Neural cell (in vitro differentiated cells): ENCODE measurements at regions not wholly inside any gene's neighbourhood (a gene's known extent, or its start where the extent isn't known, plus 50 kb on each side); places are given as distances from the start of the nearest gene placed in this dataset.

ENCODE experiments used
- H2AFZ ChIP-seq: fragments of 200-600, 300-800 bp; sonication (generic), shearing (Covaris generic); 2 replicates; pipeline ENCODE4 v1.6.0; 2014; ENCODE audit warnings: low read depth, mild to moderate bottlenecking, antibody characterized with exemption, low read length, moderate library complexity
- H3F3A ChIP-seq: fragments of 200-600 bp; shearing (Covaris generic); 2 replicates; pipeline ENCODE4 v1.6.1; 2016; ENCODE audit warnings: mild to moderate bottlenecking, moderate library complexity, mixed read lengths, antibody characterized with exemption, low read length; ENCODE audit not compliant: insufficient read depth, poor library complexity, severe bottlenecking
- H3K27ac ChIP-seq: fragments of 200-600, 300-800 bp; sonication (generic), shearing (Covaris generic); 2 replicates; pipeline ENCODE4 v1.5.1; 2014; ENCODE audit warnings: mild to moderate bottlenecking, low read length, moderate library complexity
- H3K27me3 ChIP-seq: fragments of 300-800, 200-600 bp; sonication (generic), shearing (Covaris generic); 2 replicates; pipeline ENCODE4 v1.6.0; 2014; ENCODE audit warnings: mild to moderate bottlenecking, low read depth, low read length, moderate library complexity; ENCODE audit not compliant: insufficient read depth
- H3K36me3 ChIP-seq: fragments of 300-800, 200-600 bp; sonication (generic), shearing (Covaris generic); 2 replicates; pipeline ENCODE4 v1.5.1; 2014; ENCODE audit warnings: mild to moderate bottlenecking, antibody characterized with exemption, low read length, moderate library complexity; ENCODE audit not compliant: insufficient read depth
- H3K4me2 ChIP-seq: fragments of 300-800, 200-600 bp; sonication (generic), shearing (Covaris generic); 2 replicates; pipeline ENCODE4 v1.6.0; 2014; ENCODE audit warnings: mild to moderate bottlenecking, low read length
- H3K4me3 ChIP-seq: fragments of 300-800, 200-600 bp; sonication (generic), shearing (Covaris generic); 2 replicates; pipeline ENCODE4 v1.5.1; 2014; ENCODE audit warnings: mild to moderate bottlenecking, low read length, moderate library complexity
- H3K79me2 ChIP-seq: fragments of 200-600 bp; shearing (Covaris generic); replicated peaks from 2 replicates; pipeline ENCODE4 v1.6.0; 2014; ENCODE audit warnings: mild to moderate bottlenecking, low read length, moderate library complexity; ENCODE audit not compliant: insufficient read depth
- H3K9ac ChIP-seq: fragments of 300-800, 200-600 bp; sonication (generic), shearing (Covaris generic); 2 replicates; pipeline ENCODE4 v1.6.1; 2016; ENCODE audit warnings: mild to moderate bottlenecking, low read length, mixed read lengths
- H3K9me2 ChIP-seq: fragments of 200-600 bp; shearing (Covaris generic); 2 replicates; pipeline ENCODE4 v1.6.1; 2016; ENCODE audit warnings: mild to moderate bottlenecking, low read length, mixed read lengths; ENCODE audit not compliant: insufficient read depth
- H3K9me3 ChIP-seq: fragments of 200-600, 300-800 bp; sonication (generic), shearing (Covaris generic); 2 replicates; pipeline ENCODE4 v1.6.1; 2016; ENCODE audit warnings: mild to moderate bottlenecking, mixed run types, low read length, moderate library complexity, mixed read lengths
- H4K20me1 ChIP-seq: fragments of 200-600 bp; shearing (Covaris generic); 2 replicates; pipeline ENCODE4 v1.6.1; 2016; ENCODE audit warnings: mild to moderate bottlenecking, mixed run types; ENCODE audit not compliant: insufficient read depth
- EP300 ChIP-seq: fragments of 450-650 bp; conservative IDR thresholded peaks from 2 replicates; pipeline ENCODE4 v1.6.1; 2014; ENCODE audit warnings: antibody characterized with exemption, mild to moderate bottlenecking, moderate library complexity; ENCODE audit not compliant: poor library complexity, severe bottlenecking
- EZH2 ChIP-seq: fragments of 200-600, 300-800 bp; shearing (Covaris generic), sonication (generic); IDR thresholded peaks from 2 replicates; pipeline ENCODE4 v1.6.1; 2014; ENCODE audit warnings: antibody characterized with exemption, low read length, borderline replicate concordance, mild to moderate bottlenecking; ENCODE audit not compliant: insufficient read depth, poor library complexity, severe bottlenecking
- MXI1 ChIP-seq: fragments of 450-650 bp; conservative IDR thresholded peaks from 2 replicates; pipeline ENCODE4 v1.6.1; 2014; ENCODE audit warnings: antibody characterized with exemption, mild to moderate bottlenecking; ENCODE audit not compliant: poor library complexity, severe bottlenecking
- POLR2AphosphoS5 ChIP-seq: IDR thresholded peaks from 2 replicates; pipeline ENCODE4 v1.6.1; 2012
- RAD21 ChIP-seq: fragments of 450-650 bp; conservative IDR thresholded peaks from 2 replicates; pipeline ENCODE4 v1.6.1; 2014; ENCODE audit warnings: antibody characterized with exemption, mild to moderate bottlenecking, moderate library complexity
- SMC3 ChIP-seq: fragments of 450-650 bp; conservative IDR thresholded peaks from 2 replicates; pipeline ENCODE4 v1.6.1; 2014; ENCODE audit warnings: antibody characterized with exemption, mild to moderate bottlenecking, moderate library complexity; ENCODE audit not compliant: poor library complexity
- TAF1 ChIP-seq: IDR thresholded peaks from 2 replicates; pipeline ENCODE4 v1.6.1; 2012; ENCODE audit warnings: low read depth
- TF ChIP-seq, protein P1 (sequence below): fragments of 450-650 bp; IDR thresholded peaks from 2 replicates; pipeline ENCODE4 v1.5.1; 2014; ENCODE audit warnings: antibody characterized with exemption, mild to moderate bottlenecking, moderate library complexity; ENCODE audit not compliant: poor library complexity, severe bottlenecking
- TF ChIP-seq, protein P2 (sequence below): IDR thresholded peaks from 2 replicates; pipeline ENCODE4 v1.6.1; 2012; ENCODE audit warnings: borderline replicate concordance

DNA sequence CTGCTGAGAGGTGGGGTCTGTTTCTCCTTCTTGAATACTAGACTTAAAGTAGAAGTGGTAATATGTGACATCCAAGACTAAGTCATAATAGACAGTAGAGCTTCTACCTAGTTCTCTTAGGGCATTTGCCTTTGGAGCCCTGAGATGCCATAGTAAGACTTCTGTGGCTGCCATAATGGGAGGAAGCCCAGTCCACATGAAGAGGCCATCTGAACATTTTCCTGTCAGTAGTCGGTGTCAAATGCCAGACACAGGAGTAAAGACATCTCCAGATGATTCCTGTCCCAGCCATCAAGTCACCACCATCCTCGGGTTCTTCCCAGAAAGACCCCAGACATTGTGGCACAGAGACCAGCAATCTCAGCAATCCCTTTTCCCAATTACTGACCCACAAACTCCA, 58.1 kb upstream of the IRX6 start:
- TF ChIP-seq, protein P1, sequence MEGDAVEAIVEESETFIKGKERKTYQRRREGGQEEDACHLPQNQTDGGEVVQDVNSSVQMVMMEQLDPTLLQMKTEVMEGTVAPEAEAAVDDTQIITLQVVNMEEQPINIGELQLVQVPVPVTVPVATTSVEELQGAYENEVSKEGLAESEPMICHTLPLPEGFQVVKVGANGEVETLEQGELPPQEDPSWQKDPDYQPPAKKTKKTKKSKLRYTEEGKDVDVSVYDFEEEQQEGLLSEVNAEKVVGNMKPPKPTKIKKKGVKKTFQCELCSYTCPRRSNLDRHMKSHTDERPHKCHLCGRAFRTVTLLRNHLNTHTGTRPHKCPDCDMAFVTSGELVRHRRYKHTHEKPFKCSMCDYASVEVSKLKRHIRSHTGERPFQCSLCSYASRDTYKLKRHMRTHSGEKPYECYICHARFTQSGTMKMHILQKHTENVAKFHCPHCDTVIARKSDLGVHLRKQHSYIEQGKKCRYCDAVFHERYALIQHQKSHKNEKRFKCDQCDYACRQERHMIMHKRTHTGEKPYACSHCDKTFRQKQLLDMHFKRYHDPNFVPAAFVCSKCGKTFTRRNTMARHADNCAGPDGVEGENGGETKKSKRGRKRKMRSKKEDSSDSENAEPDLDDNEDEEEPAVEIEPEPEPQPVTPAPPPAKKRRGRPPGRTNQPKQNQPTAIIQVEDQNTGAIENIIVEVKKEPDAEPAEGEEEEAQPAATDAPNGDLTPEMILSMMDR = no peak
- TF ChIP-seq, protein P2, sequence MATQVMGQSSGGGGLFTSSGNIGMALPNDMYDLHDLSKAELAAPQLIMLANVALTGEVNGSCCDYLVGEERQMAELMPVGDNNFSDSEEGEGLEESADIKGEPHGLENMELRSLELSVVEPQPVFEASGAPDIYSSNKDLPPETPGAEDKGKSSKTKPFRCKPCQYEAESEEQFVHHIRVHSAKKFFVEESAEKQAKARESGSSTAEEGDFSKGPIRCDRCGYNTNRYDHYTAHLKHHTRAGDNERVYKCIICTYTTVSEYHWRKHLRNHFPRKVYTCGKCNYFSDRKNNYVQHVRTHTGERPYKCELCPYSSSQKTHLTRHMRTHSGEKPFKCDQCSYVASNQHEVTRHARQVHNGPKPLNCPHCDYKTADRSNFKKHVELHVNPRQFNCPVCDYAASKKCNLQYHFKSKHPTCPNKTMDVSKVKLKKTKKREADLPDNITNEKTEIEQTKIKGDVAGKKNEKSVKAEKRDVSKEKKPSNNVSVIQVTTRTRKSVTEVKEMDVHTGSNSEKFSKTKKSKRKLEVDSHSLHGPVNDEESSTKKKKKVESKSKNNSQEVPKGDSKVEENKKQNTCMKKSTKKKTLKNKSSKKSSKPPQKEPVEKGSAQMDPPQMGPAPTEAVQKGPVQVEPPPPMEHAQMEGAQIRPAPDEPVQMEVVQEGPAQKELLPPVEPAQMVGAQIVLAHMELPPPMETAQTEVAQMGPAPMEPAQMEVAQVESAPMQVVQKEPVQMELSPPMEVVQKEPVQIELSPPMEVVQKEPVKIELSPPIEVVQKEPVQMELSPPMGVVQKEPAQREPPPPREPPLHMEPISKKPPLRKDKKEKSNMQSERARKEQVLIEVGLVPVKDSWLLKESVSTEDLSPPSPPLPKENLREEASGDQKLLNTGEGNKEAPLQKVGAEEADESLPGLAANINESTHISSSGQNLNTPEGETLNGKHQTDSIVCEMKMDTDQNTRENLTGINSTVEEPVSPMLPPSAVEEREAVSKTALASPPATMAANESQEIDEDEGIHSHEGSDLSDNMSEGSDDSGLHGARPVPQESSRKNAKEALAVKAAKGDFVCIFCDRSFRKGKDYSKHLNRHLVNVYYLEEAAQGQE = no peak
- TF ChIP-seq EZH2 = no peak
- no peak for TF ChIP-seq SMC3
- no peak for TF ChIP-seq TAF1
- TF ChIP-seq MXI1 = no peak
- no peak for TF ChIP-seq RAD21
- no peak for TF ChIP-seq EP300
- no peak for TF ChIP-seq POLR2AphosphoS5
- H3K36me3 ChIP-seq = no peaks in the 10 kb centered on the region
- no peaks in the 10 kb centered on the region for H3F3A ChIP-seq
- no peaks in the 10 kb centered on the region for H3K27me3 ChIP-seq
- H3K79me2 ChIP-seq = no peaks in the 10 kb centered on the region
- no peak overlapping the region for H3K9ac ChIP-seq
- H3K27ac ChIP-seq = no peak overlapping the region
- H3K9me3 ChIP-seq = peaks cover 5% of the 10 kb centered on the region
- H3K4me3 ChIP-seq = no peak overlapping the region
- H3K9me2 ChIP-seq = no peaks in the 10 kb centered on the region
- H3K4me2 ChIP-seq = no peak overlapping the region
- no peaks in the 10 kb centered on the region for H4K20me1 ChIP-seq
- no peak overlapping the region for H2AFZ ChIP-seq

DNA sequence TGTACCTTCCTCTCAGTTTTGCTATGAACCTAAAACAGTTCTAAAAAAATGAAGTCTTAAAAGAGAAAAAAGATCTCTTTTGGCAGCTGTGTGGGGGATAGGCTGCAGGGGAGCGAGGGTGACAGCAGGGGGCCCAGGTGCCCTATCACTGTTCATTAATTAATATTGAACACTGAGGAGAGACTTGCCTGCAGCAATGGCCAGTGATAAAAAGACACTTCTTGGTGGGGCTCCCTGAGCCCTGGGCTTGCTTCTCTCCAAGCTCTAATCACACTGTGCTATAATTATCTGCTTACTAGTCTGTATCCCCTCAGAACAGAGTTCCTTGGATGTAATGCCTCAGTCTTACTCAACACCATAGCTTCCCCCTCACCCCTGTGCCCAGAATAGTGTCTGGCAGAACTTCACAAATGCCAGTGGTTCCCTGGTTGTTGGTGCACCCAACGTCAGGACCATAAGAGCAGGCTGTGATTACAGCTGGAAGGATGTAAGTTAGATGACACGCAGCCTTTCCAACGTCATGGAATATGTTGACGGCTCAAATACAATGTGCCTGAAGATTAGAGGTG, 52.0 kb upstream of the IRX6 start:
- no peaks in the 10 kb centered on the region for H4K20me1 ChIP-seq
- TF ChIP-seq, protein P2 = no peak
- TF ChIP-seq POLR2AphosphoS5 = no peak
- no peak for TF ChIP-seq EP300
- no peak for TF ChIP-seq SMC3
- TF ChIP-seq MXI1 = no peak
- TF ChIP-seq RAD21 = no peak
- TF ChIP-seq TAF1 = no peak
- TF ChIP-seq, protein P1 = no peak
- TF ChIP-seq EZH2 = no peak
- no peaks in the 10 kb centered on the region for H3K9me3 ChIP-seq
- no peaks in the 10 kb centered on the region for H3F3A ChIP-seq
- H3K27ac ChIP-seq = no peak overlapping the region
- no peak overlapping the region for H3K9ac ChIP-seq
- H3K4me2 ChIP-seq = no peak overlapping the region
- H3K9me2 ChIP-seq = no peaks in the 10 kb centered on the region
- no peaks in the 10 kb centered on the region for H3K27me3 ChIP-seq
- H2AFZ ChIP-seq = no peak overlapping the region
- no peak overlapping the region for H3K4me3 ChIP-seq
- H3K79me2 ChIP-seq = no peaks in the 10 kb centered on the region
- no peaks in the 10 kb centered on the region for H3K36me3 ChIP-seq
